ENCODE measurements at regions not wholly inside any gene's neighbourhood (a gene's known extent, or its start where the extent isn't known, plus 50 kb on each side); places are given as distances from the start of the nearest gene placed in this dataset.
"Not testable (repeated sequence)": the region's sequence is repeated elsewhere in the genome, so short reads cannot be mapped to it uniquely, and the experiment has no call there.

GRCh38 chr10:18735711-18736110 lies 76.5 kb downstream of the ARL5B start:
- DNase-seq, result no peak

GRCh38 chr10:18737236-18737635 lies 78.0 kb downstream of the ARL5B start:
- DNase-seq, result no peak

- DNase-seq, result no peak
These were observed 78.6 kb downstream of the ARL5B start for GRCh38 chr10:18737841-18738240.

- DNase-seq, result no peak
These were observed 79.6 kb downstream of the ARL5B start for GRCh38 chr10:18738835-18739234.

GRCh38 chr10:18743926-18744325 lies 84.7 kb downstream of the ARL5B start:
- DNase-seq, result no peak

- DNase-seq, result no peak
These were observed 94.2 kb downstream of the ARL5B start for GRCh38 chr10:18753312-18753895.

GRCh38 chr10:18759575-18759974 lies 100.3 kb downstream of the ARL5B start:
- DNase-seq, result no peak

- no peak for DNase-seq
These were observed 101.6 kb downstream of the ARL5B start for GRCh38 chr10:18760836-18761235.

GRCh38 chr10:18767981-18768380 lies 108.8 kb downstream of the ARL5B start:
- no peak for DNase-seq

- no peak for DNase-seq
These were observed 113.9 kb downstream of the ARL5B start for GRCh38 chr10:18773180-18773579.

GRCh38 chr10:18777258-18777657 lies 118.0 kb downstream of the ARL5B start:
- no peak for DNase-seq

- no peak for DNase-seq
These were observed 127.2 kb downstream of the ARL5B start for GRCh38 chr10:18786478-18786877.

- DNase-seq, result no peak
These were observed 134.7 kb downstream of the ARL5B start for GRCh38 chr10:18793951-18794350.

- DNase-seq, result no peak
These were observed 136.3 kb downstream of the ARL5B start for GRCh38 chr10:18795549-18795948.

GRCh38 chr10:18797286-18797685 lies 138.1 kb downstream of the ARL5B start:
- DNase-seq, result no peak

GRCh38 chr10:18822156-18822555 lies 162.9 kb downstream of the ARL5B start:
- DNase-seq, result no peak

- DNase-seq, result no peak
These were observed 170.0 kb downstream of the ARL5B start for GRCh38 chr10:18829259-18829658.

- no peak for DNase-seq
These were observed 171.0 kb downstream of the ARL5B start for GRCh38 chr10:18830277-18830676.

GRCh38 chr10:18856623-18857022 lies 192.0 kb upstream of the MALRD1 start:
- not testable (repeated sequence) for DNase-seq

- DNase-seq, result no peak
These were observed 188.9 kb upstream of the MALRD1 start for GRCh38 chr10:18859659-18860058.

- DNase-seq, result no peak
These were observed 188.4 kb upstream of the MALRD1 start for GRCh38 chr10:18860186-18860585.

GRCh38 chr10:18860631-18861240 lies 187.9 kb upstream of the MALRD1 start:
- DNase-seq, result peak in 1 of 58 donors; percentile 0

GRCh38 chr10:18861382-18861781 lies 187.2 kb upstream of the MALRD1 start:
- DNase-seq, result no peak

- DNase-seq, result no peak
These were observed 181.7 kb upstream of the MALRD1 start for GRCh38 chr10:18866852-18867251.
